ENCODE measurements at regions not wholly inside any gene's neighbourhood (a gene's known extent, or its start where the extent isn't known, plus 50 kb on each side); places are given as distances from the start of the nearest gene placed in this dataset.

- DNase-seq: no peak
- Histone ChIP-seq H3K27me3 (replicated peaks in 2 of 5; ENCODE audit: control insufficient read depth in 4 of 5, insufficient read depth in 5 of 5, low read length in 4 of 5) (peaks cover 0 to 7% (median 5%) of the 10 kb centered on the region in 5 experiments), H3K9me3 (ENCODE audit: control extremely low read depth in 1 of 5, control insufficient read depth in 4 of 5, insufficient read depth in 2 of 5, low read depth in 1 of 5, low read length in 4 of 5) (no peaks in the 10 kb centered on the region), H3K4me3 (ENCODE audit: control insufficient read depth in 1 of 7, extremely low read depth in 1 of 7, insufficient read depth in 4 of 7, low read depth in 2 of 7, low read length in 6 of 7) (no peak overlapping the region), H3K27ac (ENCODE audit: insufficient read depth in 1 of 2, low read depth in 1 of 2, low read length in 2 of 2, poor library complexity in 1 of 2, severe bottlenecking in 2 of 2) (no peak overlapping the region), H3K36me3 (ENCODE audit: control insufficient read depth in 4 of 4, insufficient read depth in 4 of 4, low read length in 3 of 4) (no peaks in the 10 kb centered on the region), H3K4me1 (ENCODE audit: control extremely low read depth in 1 of 4, control insufficient read depth in 4 of 4, insufficient read depth in 4 of 4, low read length in 3 of 4) (no peaks in the 10 kb centered on the region)
- POLR2A ChIA-PET: no interaction called here
- CTCF ChIA-PET: interaction anchor here (1.1 to 2.2 kb wide), 2 partner anchors 10 to 19 kb away, joined by 3 to 5 read pairs; no protein-coding TSS in a partner anchor
- 100% methylated on average over 1 of the region's 1 CpG for WGBS (ENCODE audit: insufficient coverage)
These were observed 349.9 kb upstream of the CCNH start for GRCh38 chr5:87762631-87763030.

- Histone ChIP-seq H3K27ac (ENCODE audit: insufficient read depth in 1 of 2, low read depth in 1 of 2, low read length in 2 of 2, poor library complexity in 1 of 2, severe bottlenecking in 2 of 2) (no peak overlapping the region), H3K27me3 (replicated peaks in 2 of 5; ENCODE audit: control insufficient read depth in 4 of 5, insufficient read depth in 5 of 5, low read length in 4 of 5) (peaks cover 0 to 3% (median 0%) of the 10 kb centered on the region in 5 experiments), H3K9me3 (ENCODE audit: control extremely low read depth in 1 of 5, control insufficient read depth in 4 of 5, insufficient read depth in 2 of 5, low read depth in 1 of 5, low read length in 4 of 5) (no peaks in the 10 kb centered on the region), H3K36me3 (ENCODE audit: control insufficient read depth in 4 of 4, insufficient read depth in 4 of 4, low read length in 3 of 4) (no peaks in the 10 kb centered on the region), H3K4me3 (ENCODE audit: control insufficient read depth in 1 of 7, extremely low read depth in 1 of 7, insufficient read depth in 4 of 7, low read depth in 2 of 7, low read length in 6 of 7) (no peak overlapping the region), H3K4me1 (ENCODE audit: control extremely low read depth in 1 of 4, control insufficient read depth in 4 of 4, insufficient read depth in 4 of 4, low read length in 3 of 4) (no peaks in the 10 kb centered on the region)
- ChIA-PET POLR2A (no interaction called here), CTCF (no interaction called here)
- no peak for DNase-seq
- no CpG with 5 or more reads among the region's 1 CpG for WGBS (ENCODE audit: insufficient coverage)
These were observed 344.2 kb upstream of the CCNH start for GRCh38 chr5:87756951-87757350.

GRCh38 chr5:87755360-87755759, 342.6 kb upstream of the CCNH start:
- Histone ChIP-seq H3K27ac (ENCODE audit: insufficient read depth in 1 of 2, low read depth in 1 of 2, low read length in 2 of 2, poor library complexity in 1 of 2, severe bottlenecking in 2 of 2) (no peak overlapping the region), H3K27me3 (replicated peaks in 2 of 5; ENCODE audit: control insufficient read depth in 4 of 5, insufficient read depth in 5 of 5, low read length in 4 of 5) (peaks cover 0 to 2% (median 0%) of the 10 kb centered on the region in 5 experiments), H3K36me3 (ENCODE audit: control insufficient read depth in 4 of 4, insufficient read depth in 4 of 4, low read length in 3 of 4) (no peaks in the 10 kb centered on the region), H3K4me1 (ENCODE audit: control extremely low read depth in 1 of 4, control insufficient read depth in 4 of 4, insufficient read depth in 4 of 4, low read length in 3 of 4) (no peaks in the 10 kb centered on the region), H3K9me3 (ENCODE audit: control extremely low read depth in 1 of 5, control insufficient read depth in 4 of 5, insufficient read depth in 2 of 5, low read depth in 1 of 5, low read length in 4 of 5) (no peaks in the 10 kb centered on the region), H3K4me3 (ENCODE audit: control insufficient read depth in 1 of 7, extremely low read depth in 1 of 7, insufficient read depth in 4 of 7, low read depth in 2 of 7, low read length in 6 of 7) (no peak overlapping the region)
- DNase-seq: no peak
- ChIA-PET CTCF (no interaction called here), POLR2A (no interaction called here)
- 69% methylated on average over 4 of the region's 5 CpGs for WGBS (ENCODE audit: insufficient coverage)

GRCh38 chr5:87754009-87754757, 341.5 kb upstream of the CCNH start:
- H3K9me3 ChIP-seq (ENCODE audit: control extremely low read depth in 1 of 5, control insufficient read depth in 4 of 5, insufficient read depth in 2 of 5, low read depth in 1 of 5, low read length in 4 of 5): no peaks in the 10 kb centered on the region
- POLR2A ChIA-PET: no interaction called here
- H3K4me3 ChIP-seq (ENCODE audit: control insufficient read depth in 1 of 7, extremely low read depth in 1 of 7, insufficient read depth in 4 of 7, low read depth in 2 of 7, low read length in 6 of 7): no peak overlapping the region
- CTCF ChIA-PET: no interaction called here
- no peak overlapping the region for H3K27ac ChIP-seq (ENCODE audit: insufficient read depth in 1 of 2, low read depth in 1 of 2, low read length in 2 of 2, poor library complexity in 1 of 2, severe bottlenecking in 2 of 2)
- DNase-seq: no peak
- 11% methylated on average over 4 of the region's 6 CpGs for WGBS (ENCODE audit: insufficient coverage)
- no peaks in the 10 kb centered on the region for H3K4me1 ChIP-seq (ENCODE audit: control extremely low read depth in 1 of 4, control insufficient read depth in 4 of 4, insufficient read depth in 4 of 4, low read length in 3 of 4)
- no peaks in the 10 kb centered on the region for H3K36me3 ChIP-seq (ENCODE audit: control insufficient read depth in 4 of 4, insufficient read depth in 4 of 4, low read length in 3 of 4)
- peaks cover 0 to 2% (median 0%) of the 10 kb centered on the region in 5 experiments for H3K27me3 ChIP-seq (replicated peaks in 2 of 5; ENCODE audit: control insufficient read depth in 4 of 5, insufficient read depth in 5 of 5, low read length in 4 of 5)

GRCh38 chr5:87752362-87752761, 339.6 kb upstream of the CCNH start:
- WGBS (ENCODE audit: insufficient coverage): 100% methylated on average over 2 of the region's 4 CpGs
- no peak overlapping the region for H3K27ac ChIP-seq (ENCODE audit: insufficient read depth in 1 of 2, low read depth in 1 of 2, low read length in 2 of 2, poor library complexity in 1 of 2, severe bottlenecking in 2 of 2)
- H3K4me3 ChIP-seq (ENCODE audit: control insufficient read depth in 1 of 7, extremely low read depth in 1 of 7, insufficient read depth in 4 of 7, low read depth in 2 of 7, low read length in 6 of 7): no peak overlapping the region
- H3K27me3 ChIP-seq (replicated peaks in 2 of 5; ENCODE audit: control insufficient read depth in 4 of 5, insufficient read depth in 5 of 5, low read length in 4 of 5): peaks cover 0 to 2% (median 0%) of the 10 kb centered on the region in 5 experiments
- ChIA-PET POLR2A (no interaction called here), CTCF (interaction anchor here (0.6 to 0.9 kb wide), 2 partner anchors 10 to 338 kb away, joined by 3 read pairs; no protein-coding TSS in a partner anchor)
- no peaks in the 10 kb centered on the region for H3K9me3 ChIP-seq (ENCODE audit: control extremely low read depth in 1 of 5, control insufficient read depth in 4 of 5, insufficient read depth in 2 of 5, low read depth in 1 of 5, low read length in 4 of 5)
- H3K4me1 ChIP-seq (ENCODE audit: control extremely low read depth in 1 of 4, control insufficient read depth in 4 of 4, insufficient read depth in 4 of 4, low read length in 3 of 4): no peaks in the 10 kb centered on the region
- DNase-seq: no peak
- no peaks in the 10 kb centered on the region for H3K36me3 ChIP-seq (ENCODE audit: control insufficient read depth in 4 of 4, insufficient read depth in 4 of 4, low read length in 3 of 4)

GRCh38 chr5:87751824-87752223, 339.1 kb upstream of the CCNH start:
- H3K4me1 ChIP-seq (ENCODE audit: control extremely low read depth in 1 of 4, control insufficient read depth in 4 of 4, insufficient read depth in 4 of 4, low read length in 3 of 4): no peaks in the 10 kb centered on the region
- no peaks in the 10 kb centered on the region for H3K36me3 ChIP-seq (ENCODE audit: control insufficient read depth in 4 of 4, insufficient read depth in 4 of 4, low read length in 3 of 4)
- ChIA-PET POLR2A (no interaction called here), CTCF (interaction anchor here (0.6 kb wide), 1 partner anchor 339 kb away, joined by 3 read pairs; no protein-coding TSS in a partner anchor)
- H3K27ac ChIP-seq (ENCODE audit: insufficient read depth in 1 of 2, low read depth in 1 of 2, low read length in 2 of 2, poor library complexity in 1 of 2, severe bottlenecking in 2 of 2): no peak overlapping the region
- DNase-seq: no peak
- no peaks in the 10 kb centered on the region for H3K9me3 ChIP-seq (ENCODE audit: control extremely low read depth in 1 of 5, control insufficient read depth in 4 of 5, insufficient read depth in 2 of 5, low read depth in 1 of 5, low read length in 4 of 5)
- 100% methylated on average over 4 of the region's 4 CpGs for WGBS (ENCODE audit: insufficient coverage)
- no peak overlapping the region for H3K4me3 ChIP-seq (ENCODE audit: control insufficient read depth in 1 of 7, extremely low read depth in 1 of 7, insufficient read depth in 4 of 7, low read depth in 2 of 7, low read length in 6 of 7)
- peaks cover 0 to 2% (median 0%) of the 10 kb centered on the region in 5 experiments for H3K27me3 ChIP-seq (replicated peaks in 2 of 5; ENCODE audit: control insufficient read depth in 4 of 5, insufficient read depth in 5 of 5, low read length in 4 of 5)

GRCh38 chr5:87746891-87747377, 334.2 kb upstream of the CCNH start:
- DNase-seq: no peak
- no peaks in the 10 kb centered on the region for H3K9me3 ChIP-seq (ENCODE audit: control extremely low read depth in 1 of 5, control insufficient read depth in 4 of 5, insufficient read depth in 2 of 5, low read depth in 1 of 5, low read length in 4 of 5)
- no CpG with 5 or more reads among the region's 2 CpGs for WGBS (ENCODE audit: insufficient coverage)
- POLR2A ChIA-PET: no interaction called here
- H3K4me3 ChIP-seq (ENCODE audit: control insufficient read depth in 1 of 7, extremely low read depth in 1 of 7, insufficient read depth in 4 of 7, low read depth in 2 of 7, low read length in 6 of 7): no peak overlapping the region
- CTCF ChIA-PET: no interaction called here
- no peak overlapping the region for H3K27ac ChIP-seq (ENCODE audit: insufficient read depth in 1 of 2, low read depth in 1 of 2, low read length in 2 of 2, poor library complexity in 1 of 2, severe bottlenecking in 2 of 2)
- H3K4me1 ChIP-seq (ENCODE audit: control extremely low read depth in 1 of 4, control insufficient read depth in 4 of 4, insufficient read depth in 4 of 4, low read length in 3 of 4): no peaks in the 10 kb centered on the region
- peaks cover 0 to 2% (median 0%) of the 10 kb centered on the region in 5 experiments for H3K27me3 ChIP-seq (replicated peaks in 2 of 5; ENCODE audit: control insufficient read depth in 4 of 5, insufficient read depth in 5 of 5, low read length in 4 of 5)
- H3K36me3 ChIP-seq (ENCODE audit: control insufficient read depth in 4 of 4, insufficient read depth in 4 of 4, low read length in 3 of 4): no peaks in the 10 kb centered on the region

Data from common myeloid progenitor, CD34-positive (primary cell).